Lower leg skin (tissue), 3 donors: ENCODE measurements at regions not wholly inside any gene's neighbourhood (a gene's known extent, or its start where the extent isn't known, plus 50 kb on each side); places are given as distances from the start of the nearest gene placed in this dataset.
"Not testable (repeated sequence)": the region's sequence is repeated elsewhere in the genome, so short reads cannot be mapped to it uniquely, and the experiment has no call there.

ENCODE experiments used
- CTCF ChIP-seq, 3 donors: fragments of 450-650 bp; IDR thresholded peaks; one replicate each; pipeline ENCODE4 v1.5.1; 2016; ENCODE audit warnings: antibody characterized with exemption in 3 of 3, mild to moderate bottlenecking in 3 of 3, moderate library complexity in 2 of 3
- POLR2A ChIP-seq, 2 donors: fragments of 450-650 bp; IDR thresholded peaks; one replicate each; pipeline ENCODE4 v1.6.1; 2016 to 2017; ENCODE audit warnings: antibody characterized with exemption in 2 of 2, mild to moderate bottlenecking in 1 of 2, moderate library complexity in 1 of 2

DNA sequence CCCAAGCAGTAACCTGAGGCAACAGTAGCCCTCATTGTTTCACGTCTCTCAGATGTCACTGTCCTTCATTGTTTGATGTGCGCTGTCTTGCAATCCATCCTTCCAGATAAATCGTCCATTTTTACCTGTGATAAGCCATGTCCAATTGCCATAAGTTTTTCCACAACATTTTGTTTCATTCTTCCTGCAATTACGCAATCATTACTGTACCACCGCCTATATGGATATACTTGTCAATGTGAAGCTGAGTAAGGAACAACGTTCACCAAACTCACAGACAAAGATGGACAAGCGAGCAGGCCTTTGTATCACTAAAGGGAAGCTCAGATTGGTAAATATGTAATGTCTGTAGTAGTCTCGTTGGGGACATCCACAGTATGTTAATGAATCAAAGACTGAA, 452.5 kb upstream of the NDN start:
- not testable (repeated sequence) for TF ChIP-seq POLR2A, CTCF (IDR thresholded peaks at IDR 0.05)
